Activated CD4-positive, CD25-positive, alpha-beta regulatory T cell treated with anti-CD3 and anti-CD28 coated beads, Interleukin-2, amount 50 U/mL, for 24 hours (primary cell): ENCODE measurements at regions not wholly inside any gene's neighbourhood (a gene's known extent, or its start where the extent isn't known, plus 50 kb on each side); places are given as distances from the start of the nearest gene placed in this dataset.
"Not testable (repeated sequence)": the region's sequence is repeated elsewhere in the genome, so short reads cannot be mapped to it uniquely, and the experiment has no call there.

Experiments used
- ATAC-seq, 2 donors: fragments of 150-1000 bp; cut with Tn5 transposase; one replicate each; pipeline ENCODE4 v1.10.0; 2021; ENCODE audit warnings: mild to moderate bottlenecking in 1 of 2, moderate library complexity in 1 of 2

DNA sequence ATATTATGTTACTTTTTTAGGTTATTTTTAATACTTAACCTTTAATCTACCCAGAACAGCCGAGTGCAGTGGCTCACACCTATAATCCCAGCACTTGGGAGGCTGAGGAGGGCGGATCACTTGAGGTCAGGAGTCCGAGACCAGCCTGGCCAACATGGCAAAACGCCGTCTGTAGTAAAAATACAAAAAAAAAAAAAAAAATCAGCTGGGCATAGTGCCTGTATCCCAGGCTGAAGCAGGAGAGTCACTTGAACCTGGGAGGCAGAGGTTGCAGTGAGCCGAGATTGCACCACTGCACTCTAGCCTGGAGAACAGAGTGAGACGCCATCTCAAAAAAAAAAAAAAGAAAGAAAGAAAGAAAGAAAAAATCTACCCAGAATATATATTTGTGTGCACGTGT is 939.8 kb downstream of the TYW1 start:
- ATAC-seq: not testable (repeated sequence)

DNA sequence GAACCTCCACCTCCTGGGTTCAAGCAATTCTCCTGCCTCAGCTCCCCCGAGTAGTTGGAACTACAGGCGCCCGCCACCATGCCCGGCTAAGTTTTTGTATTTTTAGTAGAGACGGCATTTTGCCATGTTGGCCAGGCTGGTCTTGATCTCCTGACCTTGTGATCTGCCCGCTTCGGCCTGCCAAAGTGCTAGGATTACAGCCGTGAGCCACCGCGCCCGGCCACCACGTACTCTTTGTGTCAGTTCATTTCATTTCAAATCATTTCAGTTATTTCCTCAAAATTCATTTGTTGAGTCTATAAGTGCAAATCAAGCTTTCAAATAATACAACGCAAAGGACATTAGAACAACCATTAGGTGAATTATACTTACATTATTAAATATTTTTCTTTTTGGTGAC is 943.8 kb downstream of the TYW1 start:
- no peak for ATAC-seq

DNA sequence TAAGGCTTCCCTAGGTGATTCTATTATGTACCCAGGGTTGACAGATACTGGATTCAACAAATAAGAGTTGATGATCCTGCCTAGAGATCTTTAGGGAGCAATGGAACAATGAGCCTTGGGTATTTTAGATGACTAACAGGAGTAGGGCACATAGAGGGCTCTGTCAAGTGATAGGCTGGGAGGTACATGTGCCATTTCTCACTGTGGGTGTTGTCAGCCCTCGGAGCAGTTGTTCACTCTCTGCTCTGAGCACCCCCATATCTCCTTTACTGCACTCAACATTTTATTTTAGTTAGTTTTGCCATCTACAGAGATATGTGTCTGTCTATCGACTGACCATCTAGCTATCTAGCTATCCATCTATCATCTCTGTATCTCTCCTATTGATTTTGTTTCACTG is 950.6 kb downstream of the TYW1 start:
- no peak for ATAC-seq

DNA sequence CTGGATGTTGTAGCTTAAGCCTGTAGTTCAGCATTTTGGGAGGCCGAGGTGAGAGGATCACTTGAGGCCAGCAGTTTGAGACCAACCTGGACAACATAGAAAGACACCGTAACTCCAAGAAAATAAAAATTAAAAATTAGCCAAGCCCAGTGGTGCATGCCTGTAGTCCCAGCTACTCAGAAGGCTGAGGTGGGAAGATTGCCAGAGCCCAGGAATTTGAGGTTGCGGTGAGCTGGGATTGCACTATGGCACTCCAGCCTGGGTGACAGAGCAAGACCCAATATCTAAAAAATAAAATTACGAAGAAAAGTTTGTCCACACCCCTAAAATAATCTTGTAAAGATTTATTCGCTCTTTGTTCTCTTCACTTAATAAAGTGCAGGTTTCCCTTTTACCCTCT is 951.0 kb downstream of the TYW1 start:
- ATAC-seq: no peak

- no peak for ATAC-seq
Measured at GRCh38 chr7:67950321-67951083, 953.9 kb downstream of the TYW1 start.

- no peak for ATAC-seq
Measured at GRCh38 chr7:67955061-67955460, 958.4 kb downstream of the TYW1 start.

- ATAC-seq: no peak
Measured at GRCh38 chr7:67962863-67963262, 966.2 kb downstream of the TYW1 start.

DNA sequence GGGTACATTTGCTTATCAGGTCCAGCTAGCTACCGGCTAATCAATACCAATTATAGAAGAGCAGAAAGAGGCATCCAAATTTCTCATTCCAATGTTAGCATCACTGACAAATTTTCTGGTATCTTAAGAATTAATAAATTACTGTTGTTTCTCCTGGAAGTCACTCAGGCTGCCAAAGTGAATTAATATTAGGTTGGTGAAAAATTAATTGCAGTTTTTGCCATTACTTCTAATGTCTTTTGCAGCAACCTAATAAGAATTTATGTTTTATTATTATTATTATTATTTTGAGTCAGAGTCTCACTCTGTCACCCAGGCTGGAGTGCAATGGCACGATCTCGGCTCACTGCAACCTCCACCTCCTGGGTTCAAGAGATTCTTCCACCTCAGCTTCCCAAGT is 979.9 kb downstream of the TYW1 start:
- ATAC-seq: no peak

DNA sequence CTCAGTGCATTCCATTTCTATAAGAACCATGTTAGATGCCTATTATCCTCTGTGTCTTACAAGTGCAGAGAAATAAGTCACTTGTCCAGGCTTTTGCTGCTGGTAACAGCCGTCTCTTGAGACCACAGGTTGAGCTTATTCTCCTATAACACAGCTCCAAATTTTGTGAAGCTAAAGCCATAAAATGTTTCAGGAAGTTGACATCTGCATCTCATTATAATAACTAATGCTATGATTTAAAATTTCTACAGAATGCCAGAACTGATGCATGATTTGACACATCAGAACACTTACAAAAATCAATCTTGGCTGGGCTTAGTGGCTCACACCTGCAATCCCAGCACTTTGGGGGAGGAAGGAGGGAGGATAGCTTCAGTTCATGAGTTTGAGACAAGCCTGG is 986.9 kb downstream of the TYW1 start:
- no peak for ATAC-seq

GRCh38 chr7:67984326-67984725 is 987.7 kb downstream of the TYW1 start:
- ATAC-seq: no peak

- no peak for ATAC-seq
Measured at GRCh38 chr7:67989142-67989541, 992.5 kb downstream of the TYW1 start.

DNA sequence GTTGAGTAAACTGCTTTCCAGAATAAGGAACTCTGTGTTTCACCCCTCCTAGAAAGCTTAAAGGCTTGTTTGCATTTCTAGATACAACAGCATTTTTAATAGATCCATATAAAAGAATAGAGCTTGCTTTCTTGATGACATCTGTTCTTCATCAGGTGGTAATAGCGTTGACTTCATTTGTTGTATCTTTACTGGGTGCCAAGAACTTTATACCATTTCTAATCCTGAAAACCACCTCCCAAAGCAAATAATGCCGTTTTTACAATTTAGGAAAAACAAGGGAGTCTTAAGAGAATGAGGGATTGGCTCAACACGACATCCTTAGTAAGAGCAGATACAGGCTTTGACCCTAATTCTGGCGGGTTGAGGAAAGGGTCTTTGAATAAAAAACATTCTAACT is 993.4 kb downstream of the TYW1 start:
- ATAC-seq: no peak

GRCh38 chr7:67990716-67991115 is 994.1 kb downstream of the TYW1 start:
- ATAC-seq: no peak

DNA sequence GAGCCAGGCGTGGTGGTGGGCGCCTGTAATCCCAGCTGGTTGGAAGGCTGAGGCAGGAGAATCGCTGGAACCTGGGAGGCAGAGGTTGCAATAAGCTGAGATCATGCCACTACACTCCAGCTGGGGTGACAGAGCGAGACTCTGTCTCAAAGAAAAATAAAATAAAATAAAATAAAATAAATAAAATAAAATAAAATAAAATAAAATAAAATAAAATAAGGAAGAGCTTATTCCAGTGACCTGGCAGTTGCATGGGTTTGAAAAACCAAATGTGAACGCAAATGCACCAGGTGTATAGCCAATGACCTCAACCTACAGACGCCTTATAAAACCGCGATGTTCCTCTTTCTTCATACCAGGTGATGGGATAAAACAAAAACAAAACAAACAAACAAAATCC is 995.7 kb downstream of the TYW1 start:
- ATAC-seq: no peak

- no peak for ATAC-seq
Measured at GRCh38 chr7:68005992-68006391, 1009.4 kb downstream of the TYW1 start.

GRCh38 chr7:68006619-68007018 is 1010.0 kb downstream of the TYW1 start:
- no peak for ATAC-seq

GRCh38 chr7:68009716-68010115 is 1013.1 kb downstream of the TYW1 start:
- ATAC-seq: no peak

- ATAC-seq: no peak
Measured at GRCh38 chr7:68014031-68014736, 1017.6 kb downstream of the TYW1 start.

GRCh38 chr7:68015122-68015977 is 1018.7 kb downstream of the TYW1 start:
- ATAC-seq: no peak

DNA sequence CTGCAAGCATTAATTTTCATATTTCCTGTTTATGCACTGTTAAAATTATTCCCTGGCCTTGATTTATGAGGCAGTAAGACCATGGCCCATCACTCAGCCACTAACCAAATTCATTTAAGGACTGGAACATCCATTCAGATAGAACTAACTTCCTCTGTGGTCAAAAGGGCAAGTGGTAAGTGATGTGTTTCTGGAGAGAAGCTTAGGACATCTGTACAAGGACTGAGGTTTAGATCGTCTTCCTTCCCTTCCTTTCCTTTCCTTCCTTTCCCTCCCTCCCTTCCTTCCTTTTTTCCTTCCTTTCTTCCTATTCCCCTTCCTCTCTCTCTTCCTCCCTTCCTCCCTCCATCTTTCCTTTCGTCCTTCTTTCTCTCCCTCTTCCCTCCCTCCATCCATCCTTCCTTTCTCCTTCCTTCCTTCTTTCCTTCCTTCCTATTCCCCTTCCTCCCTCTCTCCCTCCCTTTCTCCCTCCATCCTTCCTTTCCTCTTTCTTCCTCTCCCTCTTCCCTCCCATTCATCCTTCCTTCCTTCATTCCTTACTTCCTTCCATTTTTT is 1019.4 kb downstream of the TYW1 start:
- no peak for ATAC-seq

DNA sequence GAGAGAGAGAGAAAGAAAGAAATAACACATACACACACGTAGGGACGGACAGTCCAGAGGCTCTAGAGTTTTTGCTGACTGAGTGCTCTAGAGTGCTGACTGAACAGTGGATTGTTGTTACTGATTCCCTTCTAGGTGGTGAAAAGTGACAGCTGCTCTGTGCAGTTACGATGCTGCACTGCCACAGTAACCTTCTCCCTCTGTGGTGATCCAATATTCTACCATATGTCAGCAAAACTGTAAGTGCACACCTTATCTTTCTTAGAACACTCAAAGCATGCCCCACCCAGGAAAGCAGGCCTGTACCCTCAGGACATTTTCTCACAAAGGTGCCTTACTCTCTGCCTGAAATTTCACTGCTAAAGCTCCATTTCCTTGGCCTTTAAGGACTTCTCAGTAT is 1023.5 kb downstream of the TYW1 start:
- no peak for ATAC-seq

DNA sequence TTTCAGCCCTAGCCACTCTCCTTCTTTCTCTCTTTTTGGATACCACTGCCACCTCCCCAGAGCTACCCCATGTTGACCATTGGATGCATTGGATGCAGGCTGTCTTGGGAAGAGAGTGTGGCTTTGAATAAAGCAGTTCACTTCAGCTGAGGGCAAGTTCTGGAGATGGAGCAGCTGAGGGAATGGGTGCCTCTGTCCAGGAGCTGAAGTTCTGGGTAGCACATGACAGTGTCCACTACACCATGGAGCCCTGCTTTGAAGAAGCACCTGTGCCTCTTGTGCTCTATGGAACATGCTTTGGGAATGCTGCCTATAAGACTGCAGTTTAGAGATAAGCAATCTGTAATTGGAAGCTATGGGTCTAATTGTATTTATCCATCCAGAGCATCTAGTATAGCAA is 1028.7 kb downstream of the TYW1 start:
- ATAC-seq: no peak

DNA sequence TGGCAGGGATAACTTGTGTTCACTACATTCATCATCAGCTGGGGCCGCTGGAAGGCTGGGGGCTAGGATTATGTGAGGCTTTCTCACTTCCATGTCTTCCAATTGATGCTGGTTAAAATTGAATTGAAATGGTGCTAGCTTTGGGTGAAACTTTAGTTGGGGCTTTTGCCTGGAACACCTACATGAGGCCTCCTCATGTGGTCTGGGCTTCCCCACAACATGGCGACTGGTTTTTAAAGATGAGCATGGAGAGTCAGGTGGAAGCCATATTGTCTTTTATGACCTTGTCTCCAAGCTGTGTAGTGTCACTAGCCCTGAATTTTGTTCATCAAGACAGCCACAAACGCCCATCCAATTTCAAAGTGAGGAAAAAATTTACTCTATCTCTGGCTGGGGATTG is 1033.9 kb downstream of the TYW1 start:
- no peak for ATAC-seq
